ENCODE measurements at regions not wholly inside any gene's neighbourhood (a gene's known extent, or its start where the extent isn't known, plus 50 kb on each side); places are given as distances from the start of the nearest gene placed in this dataset.
"Not testable (repeated sequence)": the region's sequence is repeated elsewhere in the genome, so short reads cannot be mapped to it uniquely, and the experiment has no call there.

GRCh38 chr9:27828908-27829307, 255.6 kb upstream of the C9orf72 start:
- no peak for DNase-seq

DNA sequence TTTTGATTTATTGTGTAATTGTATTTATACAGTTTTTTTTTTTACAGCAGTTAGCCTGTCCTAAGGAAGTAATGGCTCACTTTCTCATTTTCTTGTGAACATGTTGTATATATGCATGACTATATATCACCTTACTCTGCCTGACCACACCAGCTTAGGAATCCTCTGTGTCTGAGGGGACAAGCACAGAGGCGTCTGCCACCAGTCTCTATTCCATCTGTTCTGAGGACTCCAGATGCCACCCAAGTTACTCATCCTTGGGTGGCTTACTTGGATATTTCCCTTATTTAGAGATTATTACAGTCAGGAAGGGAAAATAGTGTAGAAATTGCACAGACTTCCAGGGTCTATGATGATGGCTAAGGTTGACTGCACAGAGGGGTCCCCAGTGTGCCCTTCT, 256.3 kb upstream of the C9orf72 start:
- DNase-seq = no peak

DNA sequence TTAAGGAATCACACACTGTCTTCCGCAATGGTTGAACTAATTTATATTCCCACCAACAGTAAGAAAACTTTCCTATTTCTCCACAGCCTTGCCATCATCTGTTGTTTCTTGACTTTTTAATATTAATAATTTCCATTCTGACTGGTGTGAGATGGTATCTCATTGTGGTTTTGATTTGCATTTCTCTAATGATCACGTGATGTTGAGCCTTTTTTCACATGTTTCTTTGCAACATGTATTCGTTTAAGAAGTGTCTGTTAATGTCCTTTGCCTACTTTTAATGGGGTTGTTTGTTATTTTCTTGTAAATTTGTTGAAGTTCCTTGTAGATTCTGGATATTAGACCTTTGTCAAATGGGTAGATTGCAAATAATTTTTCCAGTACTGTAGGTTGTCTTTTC, 258.8 kb upstream of the C9orf72 start:
- DNase-seq = not testable (repeated sequence)

GRCh38 chr9:27835286-27835685, 262.0 kb upstream of the C9orf72 start:
- DNase-seq = no peak

DNA sequence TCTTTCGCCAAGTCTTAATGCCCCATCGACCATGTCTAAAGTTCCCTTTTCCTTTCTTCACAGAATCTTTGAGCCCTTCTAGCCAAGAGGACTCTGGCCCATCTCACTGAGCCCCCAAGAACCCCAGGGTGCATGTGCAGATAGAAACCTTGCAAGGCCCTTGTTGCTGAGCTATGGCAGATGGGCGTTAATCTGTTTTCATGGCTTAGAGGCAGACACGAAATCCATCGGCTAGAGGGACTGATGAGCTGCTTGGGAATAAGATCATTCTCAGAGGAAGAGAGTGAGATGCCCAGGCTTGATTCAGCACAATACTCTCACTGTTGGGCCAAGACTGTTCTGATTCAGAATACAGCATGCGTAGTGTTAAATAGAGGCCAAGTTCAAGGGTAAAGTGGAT, 262.5 kb upstream of the C9orf72 start:
- no peak for DNase-seq

DNA sequence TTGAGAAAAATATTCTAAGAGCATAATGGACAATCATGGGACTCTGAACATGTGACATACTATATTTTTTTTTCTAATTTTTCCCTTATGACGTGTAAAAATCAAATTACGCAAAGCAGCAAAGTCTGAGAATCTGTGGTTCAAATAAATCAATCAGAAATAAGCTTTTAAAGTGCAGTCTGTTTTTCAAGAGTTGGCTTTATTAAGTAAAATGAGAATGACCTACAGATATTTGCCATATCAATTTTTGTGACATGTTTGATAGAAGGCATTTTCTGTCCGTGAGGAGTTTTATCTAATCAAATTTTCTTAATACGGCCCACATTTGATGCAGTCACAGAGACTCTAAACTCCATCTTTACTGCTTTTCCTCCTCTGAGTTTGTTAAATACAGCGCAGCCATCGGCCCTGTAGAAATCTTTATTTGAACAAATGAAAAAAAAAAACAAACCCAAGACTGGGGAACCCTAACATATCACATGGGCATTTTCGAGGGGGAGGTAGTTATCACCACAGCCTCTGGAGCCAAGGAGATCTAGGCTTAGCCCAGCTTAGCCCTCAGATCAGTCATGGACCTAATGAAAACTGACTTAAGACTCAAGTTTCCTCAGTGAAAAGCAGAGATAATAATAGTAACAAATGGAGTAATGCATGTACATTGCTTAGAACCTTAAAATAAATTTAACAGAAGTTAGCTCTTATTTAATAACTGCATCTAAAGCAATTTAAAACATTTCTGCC, 263.6 kb upstream of the C9orf72 start:
- no peak for DNase-seq

GRCh38 chr9:27838876-27839275, 265.6 kb upstream of the C9orf72 start:
- DNase-seq = no peak

GRCh38 chr9:27839767-27840166, 266.5 kb upstream of the C9orf72 start:
- not testable (repeated sequence) for DNase-seq

DNA sequence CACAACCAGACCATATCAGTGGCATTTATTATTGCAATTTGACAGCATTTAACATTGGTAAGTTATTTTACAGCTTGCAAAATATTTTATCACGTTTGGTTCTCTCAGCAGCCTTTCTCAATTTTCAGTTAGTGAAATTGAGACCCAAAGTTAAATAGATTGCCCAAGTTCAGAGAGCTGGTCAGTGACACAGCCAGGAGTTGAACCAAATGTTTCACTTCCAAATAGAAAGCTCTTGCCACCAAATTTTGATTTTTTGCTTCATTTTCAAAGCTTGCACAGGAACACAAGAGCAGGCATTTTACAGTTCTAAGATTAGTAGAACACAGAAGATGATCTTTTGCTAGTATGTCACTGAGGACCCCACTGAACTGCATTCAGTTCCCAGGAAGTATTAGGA, 271.5 kb upstream of the C9orf72 start:
- DNase-seq = no peak

DNA sequence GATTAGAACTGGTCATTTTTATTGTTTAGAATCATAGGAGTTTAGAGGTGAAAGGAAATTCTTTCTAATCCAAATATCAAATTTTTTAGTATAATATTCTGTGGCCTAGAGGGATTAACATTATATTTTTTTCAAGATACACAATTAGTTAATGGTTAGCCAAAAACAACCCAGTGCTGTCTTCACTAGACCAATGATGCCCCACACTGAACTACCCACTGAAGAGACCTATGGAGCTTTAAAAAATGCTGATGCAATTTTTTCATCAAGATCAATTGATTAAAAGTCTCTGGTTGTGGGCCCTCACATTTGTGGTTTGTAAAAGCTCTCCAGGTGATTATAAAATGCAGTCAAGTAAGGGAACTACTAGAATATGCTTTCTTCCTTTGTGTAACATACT, 274.1 kb upstream of the C9orf72 start:
- DNase-seq = no peak

DNA sequence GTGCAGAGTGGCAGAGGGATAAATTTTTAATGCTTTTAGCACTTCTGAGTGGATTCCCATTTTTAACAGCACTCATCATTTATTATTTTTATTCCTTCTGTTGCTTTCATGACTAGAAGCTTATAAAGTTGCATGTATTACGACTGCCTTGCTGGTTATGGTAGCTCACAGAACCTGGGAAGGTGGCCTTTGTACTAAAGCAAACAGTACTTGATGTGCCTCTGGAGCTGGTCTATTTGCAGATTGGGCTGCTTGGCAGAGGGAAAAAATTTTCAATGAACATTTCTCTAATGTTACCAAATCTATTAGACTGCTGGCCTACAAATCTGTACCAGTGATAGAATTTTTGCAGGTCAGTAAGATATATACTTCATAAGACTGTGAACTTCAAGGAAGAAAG, 274.5 kb upstream of the C9orf72 start:
- no peak for DNase-seq

GRCh38 chr9:27848315-27848714, 275.0 kb upstream of the C9orf72 start:
- no peak for DNase-seq

GRCh38 chr9:27851858-27852257, 278.6 kb upstream of the C9orf72 start:
- DNase-seq = no peak

DNA sequence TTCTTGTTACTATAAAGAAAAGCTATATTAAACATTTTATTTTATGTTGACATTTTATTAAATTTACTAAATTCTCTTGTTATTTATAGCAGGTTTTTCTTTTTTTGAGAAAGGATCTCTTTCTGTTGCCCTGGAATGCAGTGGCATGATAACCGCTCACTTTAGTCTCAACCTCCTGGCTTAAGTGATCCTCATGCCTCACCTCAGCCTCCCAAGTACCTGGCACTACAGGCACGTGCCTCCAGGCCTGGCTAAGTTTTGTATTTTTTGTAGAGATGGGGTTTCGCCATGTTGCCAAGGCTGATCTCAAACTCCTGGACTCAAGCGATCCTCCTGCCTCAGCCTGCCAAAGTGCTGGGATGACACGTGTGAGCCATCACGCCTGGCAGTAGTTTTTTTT, 280.2 kb upstream of the C9orf72 start:
- DNase-seq = no peak

DNA sequence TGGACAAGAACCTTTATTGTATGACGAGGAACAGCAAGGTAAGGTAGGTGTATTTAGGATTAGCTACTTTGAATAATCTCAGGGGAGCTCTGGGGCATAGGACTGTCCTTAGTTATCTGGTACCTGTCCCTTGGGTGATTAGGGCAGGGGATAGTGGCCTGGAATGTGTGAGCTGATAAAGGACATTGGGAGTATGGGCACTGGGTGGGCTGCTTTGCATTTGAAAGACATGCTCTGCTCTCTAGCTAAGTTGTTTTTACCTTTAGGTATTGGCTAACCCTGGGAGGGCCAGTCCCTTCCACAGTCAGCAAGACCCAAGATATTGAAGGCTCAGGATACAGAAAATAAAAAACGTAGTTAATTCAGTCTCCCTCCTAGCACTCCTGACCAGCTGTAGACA, 282.8 kb upstream of the C9orf72 start:
- DNase-seq = no peak

- DNase-seq = no peak
These were observed 283.5 kb upstream of the C9orf72 start for GRCh38 chr9:27856748-27857147.

GRCh38 chr9:27861887-27862286, 288.6 kb upstream of the C9orf72 start:
- DNase-seq = no peak

- DNase-seq = peak; percentile 92
These were observed 291.6 kb upstream of the C9orf72 start for GRCh38 chr9:27864644-27865438.

GRCh38 chr9:27866741-27867140, 293.5 kb upstream of the C9orf72 start:
- no peak for DNase-seq

- no peak for DNase-seq
These were observed 297.1 kb upstream of the C9orf72 start for GRCh38 chr9:27870404-27870803.

- DNase-seq = no peak
These were observed 306.9 kb upstream of the C9orf72 start for GRCh38 chr9:27880156-27880555.

GRCh38 chr9:27880635-27881034, 307.4 kb upstream of the C9orf72 start:
- DNase-seq = no peak

- DNase-seq = peak; percentile 11
These were observed 315.5 kb upstream of the C9orf72 start for GRCh38 chr9:27888661-27889295.

DNA sequence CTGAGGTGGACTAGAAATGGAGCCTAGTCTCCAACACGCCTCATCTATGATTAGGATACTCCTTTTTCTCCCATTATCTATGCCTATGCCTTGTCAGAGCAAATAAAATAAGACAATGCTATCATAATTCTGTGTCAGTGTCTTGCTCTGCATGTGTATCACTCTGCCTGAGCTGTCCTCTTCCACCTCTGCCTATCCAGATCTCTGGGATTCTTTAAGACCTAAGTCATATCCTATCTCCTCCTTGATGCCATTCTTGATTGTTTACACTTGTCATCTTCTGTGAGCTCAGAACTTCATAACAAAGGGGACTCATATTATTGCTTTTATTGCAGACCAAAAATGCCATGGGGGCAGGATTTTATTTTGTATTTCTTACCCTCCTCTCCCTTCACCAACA, 351.2 kb upstream of the C9orf72 start:
- DNase-seq = no peak
